GM04503 (cell line): ENCODE measurements at regions not wholly inside any gene's neighbourhood (a gene's known extent, or its start where the extent isn't known, plus 50 kb on each side); places are given as distances from the start of the nearest gene placed in this dataset.

Source experiments
- DNase-seq: peaks from one replicate; pipeline ENCODE4 v3.0.0-alpha.2; 2012; ENCODE audit warnings: low read depth

GRCh38 chr2:198499539-198499938 lies 695.1 kb downstream of the PLCL1 start:
- peak; percentile 70 for DNase-seq

DNA sequence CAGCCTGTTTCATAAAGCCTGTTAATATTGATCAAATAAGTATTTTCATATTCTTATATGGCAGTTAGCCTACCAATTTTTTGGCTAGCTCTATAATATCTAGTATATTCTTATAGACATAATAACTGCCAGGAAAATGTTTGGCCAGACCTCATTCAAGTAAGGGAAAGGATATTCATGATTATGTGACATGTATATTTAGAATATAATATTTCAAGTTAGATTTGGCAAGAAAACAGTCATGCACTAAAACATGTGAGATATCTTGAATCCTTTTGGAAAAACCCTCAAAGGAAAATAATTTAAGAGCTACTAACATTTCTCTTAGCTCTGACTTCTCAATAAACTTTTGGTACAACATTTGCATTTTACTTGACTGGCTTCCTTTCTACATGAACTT lies 694.1 kb downstream of the PLCL1 start:
- DNase-seq: no peak

- no peak for DNase-seq
Observed at GRCh38 chr2:198498048-198498447, 693.7 kb downstream of the PLCL1 start.

DNA sequence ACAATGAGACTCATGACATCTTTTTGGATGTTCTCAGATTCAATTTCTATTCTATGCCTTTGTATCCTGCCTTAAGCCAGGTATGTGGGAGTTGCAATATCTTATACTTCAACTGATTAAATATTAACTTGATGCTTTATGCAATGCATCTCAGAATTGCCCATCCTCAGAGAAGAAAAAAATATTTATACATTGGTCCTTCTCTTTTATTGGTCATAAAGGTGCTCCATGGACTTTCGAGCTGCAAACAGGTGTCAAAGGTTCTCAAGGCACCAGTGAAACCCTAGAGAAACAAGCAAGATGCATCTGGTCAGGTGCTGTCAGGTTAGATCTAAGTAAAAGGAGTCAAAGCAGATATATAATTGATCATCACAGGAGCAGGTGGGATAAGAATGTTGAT lies 690.5 kb downstream of the PLCL1 start:
- no peak for DNase-seq

DNA sequence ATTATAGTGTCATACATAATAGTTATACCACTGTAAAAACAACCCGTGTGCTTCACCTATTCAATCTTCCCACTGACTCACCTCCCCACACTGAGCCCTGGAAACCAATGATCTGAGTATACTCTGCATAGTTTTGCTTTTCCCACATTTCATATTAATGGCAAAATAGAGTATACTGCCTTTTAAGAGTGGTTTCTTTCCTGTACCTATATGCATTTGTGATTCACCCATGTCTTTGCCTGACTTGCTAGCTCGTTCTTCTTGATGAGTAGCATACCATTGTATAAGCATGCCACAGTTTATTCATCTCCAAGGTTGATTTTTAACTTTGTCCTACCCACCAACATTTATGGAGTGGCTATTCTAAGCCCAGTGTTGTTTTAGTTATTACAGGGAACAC lies 686.4 kb downstream of the PLCL1 start:
- no peak for DNase-seq

GRCh38 chr2:198488964-198489363 lies 684.6 kb downstream of the PLCL1 start:
- no peak for DNase-seq

GRCh38 chr2:198483051-198483450 lies 678.7 kb downstream of the PLCL1 start:
- peak; percentile 24 for DNase-seq

DNA sequence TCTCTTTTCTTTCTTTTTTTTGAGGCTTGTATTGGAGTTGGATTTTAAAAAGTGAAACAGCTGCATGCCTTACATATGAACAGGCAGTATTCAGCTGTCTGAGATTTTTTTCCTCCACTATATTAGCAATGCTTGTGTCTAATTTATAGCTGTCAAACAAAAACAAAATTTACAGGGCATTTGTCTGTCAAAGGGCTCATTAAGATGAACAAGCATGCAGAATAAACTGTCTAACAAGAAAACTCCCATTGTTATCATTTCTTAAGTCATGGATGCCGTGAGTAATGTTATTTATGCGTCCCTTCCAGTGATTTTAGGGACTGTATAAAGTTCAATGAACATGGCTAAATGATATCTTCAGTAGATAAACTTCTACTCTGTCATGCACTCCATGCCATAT lies 674.7 kb downstream of the PLCL1 start:
- no peak for DNase-seq

- no peak for DNase-seq
Observed at GRCh38 chr2:198478361-198478760, 674.0 kb downstream of the PLCL1 start.

- no peak for DNase-seq
Observed at GRCh38 chr2:198476007-198476406, 671.6 kb downstream of the PLCL1 start.

DNA sequence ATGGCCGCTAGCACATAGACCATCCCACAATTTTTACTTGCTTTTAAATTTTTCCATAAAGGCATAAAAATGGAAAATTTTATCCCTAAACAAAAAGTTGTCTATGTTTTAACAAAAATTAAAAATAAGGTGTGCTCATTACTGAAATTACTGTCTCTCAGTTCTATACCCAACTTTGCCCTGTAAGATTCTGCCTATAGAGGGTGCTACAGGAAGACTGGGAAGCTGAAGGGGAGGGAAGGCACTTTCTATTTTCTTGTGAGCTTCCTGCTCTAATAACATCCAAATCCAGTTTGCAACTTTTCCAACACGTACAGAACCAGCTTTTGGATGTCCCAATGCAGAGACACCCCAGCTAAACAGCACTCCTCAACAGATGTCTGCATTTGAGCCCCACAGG lies 666.9 kb downstream of the PLCL1 start:
- no peak for DNase-seq

DNA sequence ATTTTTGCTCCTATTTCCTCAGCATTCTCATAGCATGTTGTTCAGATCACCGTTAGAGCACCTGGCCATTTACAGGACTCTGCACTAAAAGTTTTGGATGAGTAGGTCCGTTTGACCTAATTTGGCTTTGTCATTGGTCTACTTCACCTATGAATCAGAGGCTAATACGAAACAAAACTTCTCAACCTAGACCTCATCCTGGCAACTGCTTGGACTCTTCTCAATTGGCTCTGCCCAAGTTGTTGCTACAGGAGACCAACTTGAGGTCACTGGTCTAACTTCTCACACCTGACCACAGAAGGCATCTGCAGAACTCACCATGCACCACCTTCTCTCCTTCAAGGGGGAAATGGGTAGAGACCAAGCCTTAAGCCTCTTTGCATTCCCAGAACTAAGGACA lies 663.7 kb downstream of the PLCL1 start:
- DNase-seq: no peak

- no peak for DNase-seq
Observed at GRCh38 chr2:198465970-198466369, 661.6 kb downstream of the PLCL1 start.

- DNase-seq: no peak
Observed at GRCh38 chr2:198456418-198456817, 652.0 kb downstream of the PLCL1 start.

GRCh38 chr2:198453866-198454265 lies 649.5 kb downstream of the PLCL1 start:
- DNase-seq: no peak

DNA sequence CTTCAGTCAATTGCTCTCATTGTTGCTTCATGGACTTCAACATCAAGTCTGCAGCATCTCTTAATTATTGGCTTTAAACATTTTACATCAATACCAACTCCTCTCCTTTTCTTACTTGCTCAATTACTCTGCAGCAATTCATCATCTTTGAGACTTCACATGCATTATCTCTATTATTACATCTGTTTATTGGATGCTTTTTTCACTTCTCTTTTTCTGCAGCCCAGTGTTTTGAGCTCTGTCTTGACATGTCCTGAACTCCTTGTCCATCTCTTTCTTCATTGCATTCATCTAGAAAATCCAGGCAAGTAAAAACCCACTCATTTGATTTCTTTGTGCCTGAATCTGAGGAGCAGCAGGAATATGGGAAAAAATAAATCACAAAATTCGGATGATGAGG lies 647.9 kb downstream of the PLCL1 start:
- DNase-seq: no peak

DNA sequence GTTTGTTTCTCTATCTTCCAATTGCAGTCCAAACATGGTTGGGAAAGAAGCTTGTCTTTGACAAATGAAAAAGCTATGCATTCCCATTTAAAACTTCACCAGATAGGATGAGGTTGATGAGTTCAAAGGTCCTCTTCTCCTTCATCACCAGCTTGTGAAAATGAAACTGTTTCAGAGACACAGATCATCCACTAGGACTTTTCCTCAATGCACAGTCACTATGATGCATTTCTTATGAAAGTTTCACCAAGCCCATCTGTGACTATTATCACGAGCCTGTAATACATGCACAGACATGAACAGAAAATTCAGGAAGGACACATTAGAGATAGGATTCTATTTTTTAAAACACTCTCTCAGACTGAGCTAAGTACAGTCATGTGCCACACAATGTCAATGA lies 644.4 kb downstream of the PLCL1 start:
- no peak for DNase-seq

DNA sequence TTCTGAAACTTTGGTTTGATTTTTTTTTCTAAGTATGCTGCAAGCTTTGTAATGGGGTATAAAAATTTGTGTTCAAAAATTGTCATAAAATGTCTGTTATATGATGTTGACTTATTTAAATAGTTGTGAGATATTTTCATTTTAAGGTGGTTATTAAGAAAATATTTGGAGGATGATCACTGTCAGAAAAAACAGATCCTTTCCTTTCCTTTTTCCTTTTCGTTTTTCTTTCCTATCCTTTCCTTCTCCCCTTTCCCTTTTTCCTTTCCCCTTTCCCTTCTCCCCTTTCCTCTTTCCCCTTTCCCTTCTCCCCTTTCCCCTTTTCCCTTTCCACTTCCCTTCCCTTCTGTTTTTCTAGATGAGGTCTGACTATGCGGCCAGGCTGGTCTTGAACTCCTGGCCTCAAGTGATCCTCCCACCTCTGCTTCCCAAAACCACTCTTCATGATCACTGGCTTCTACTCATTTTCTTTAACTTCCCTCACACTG lies 640.5 kb downstream of the PLCL1 start:
- DNase-seq: no peak

DNA sequence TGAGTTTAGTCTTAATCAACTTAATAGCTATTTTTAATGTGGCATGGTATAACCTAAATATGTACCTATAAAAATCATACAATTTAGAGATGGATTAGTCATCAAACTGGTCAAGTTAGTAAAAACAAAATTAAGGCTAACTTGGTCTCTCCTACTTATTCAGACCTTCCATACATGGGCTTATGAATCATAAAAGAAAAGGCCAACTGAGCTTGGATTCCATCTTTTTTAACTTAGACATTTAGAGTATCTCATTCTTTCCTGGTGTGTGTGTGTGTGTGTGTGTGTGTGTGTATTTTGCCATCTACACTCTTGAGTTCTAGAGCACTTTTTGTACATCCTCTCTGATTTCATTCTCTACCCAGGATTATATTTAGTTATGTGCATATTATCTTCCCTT lies 637.5 kb downstream of the PLCL1 start:
- DNase-seq: no peak

- no peak for DNase-seq
Observed at GRCh38 chr2:198441246-198441645, 636.9 kb downstream of the PLCL1 start.

DNA sequence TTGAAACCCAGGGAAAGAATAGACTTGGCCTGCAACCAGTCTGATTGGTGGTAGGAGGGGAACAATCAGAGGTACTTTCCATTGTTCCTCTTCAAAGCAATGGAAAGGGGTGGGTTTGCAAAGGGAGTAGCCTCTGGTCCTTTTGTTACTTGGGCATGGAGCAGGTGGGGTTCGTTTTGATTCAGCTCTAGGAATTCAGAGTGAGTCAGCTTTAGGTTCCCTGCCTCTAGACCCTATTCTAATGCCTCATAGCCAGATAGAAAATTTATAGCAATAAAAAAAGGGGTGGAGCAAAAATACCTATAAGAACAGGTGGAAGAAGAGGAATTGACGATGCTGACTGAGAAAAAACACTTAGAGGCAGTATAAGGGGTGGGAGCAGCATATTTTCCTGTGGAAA lies 636.4 kb downstream of the PLCL1 start:
- DNase-seq: no peak

- DNase-seq: no peak
Observed at GRCh38 chr2:198438331-198438730, 633.9 kb downstream of the PLCL1 start.

GRCh38 chr2:198424112-198424511 lies 619.7 kb downstream of the PLCL1 start:
- DNase-seq: no peak

- no peak for DNase-seq
Observed at GRCh38 chr2:198417836-198418235, 613.4 kb downstream of the PLCL1 start.

DNA sequence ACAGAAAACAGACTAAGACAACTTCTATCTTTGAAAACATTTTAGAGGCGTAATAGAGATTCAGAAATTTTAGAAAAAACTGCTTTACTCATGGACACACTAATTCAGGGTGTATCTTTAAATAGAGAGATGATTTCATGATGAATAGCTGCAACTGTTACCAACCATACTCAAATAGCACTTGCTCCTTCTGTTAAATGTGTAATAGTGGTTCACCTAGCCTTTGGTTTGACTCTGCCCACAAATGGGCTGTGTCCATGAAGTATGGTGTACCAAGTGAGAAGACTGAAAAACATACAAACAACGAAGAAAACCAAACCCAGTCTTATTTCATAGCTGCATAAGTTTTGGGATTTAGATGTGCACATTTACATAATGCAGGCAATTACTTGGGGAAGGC lies 610.6 kb downstream of the PLCL1 start:
- no peak for DNase-seq
